C4-2B (cell line): ENCODE measurements at regions not wholly inside any gene's neighbourhood (a gene's known extent, or its start where the extent isn't known, plus 50 kb on each side); places are given as distances from the start of the nearest gene placed in this dataset.

Source experiments
- H3K27ac ChIP-seq: fragments of 450-650 bp; 2 replicates; pipeline ENCODE4 v1.5.1; 2017
- ZFX ChIP-seq: fragments of 450-650 bp; IDR thresholded peaks from 2 replicates; pipeline ENCODE4 v1.6.1; 2017
- TF ChIP-seq, protein P1 (sequence below): fragments of 450-650 bp; conservative IDR thresholded peaks from 2 replicates; pipeline ENCODE4 v1.5.1; 2017; ENCODE audit warnings: mild to moderate bottlenecking

DNA sequence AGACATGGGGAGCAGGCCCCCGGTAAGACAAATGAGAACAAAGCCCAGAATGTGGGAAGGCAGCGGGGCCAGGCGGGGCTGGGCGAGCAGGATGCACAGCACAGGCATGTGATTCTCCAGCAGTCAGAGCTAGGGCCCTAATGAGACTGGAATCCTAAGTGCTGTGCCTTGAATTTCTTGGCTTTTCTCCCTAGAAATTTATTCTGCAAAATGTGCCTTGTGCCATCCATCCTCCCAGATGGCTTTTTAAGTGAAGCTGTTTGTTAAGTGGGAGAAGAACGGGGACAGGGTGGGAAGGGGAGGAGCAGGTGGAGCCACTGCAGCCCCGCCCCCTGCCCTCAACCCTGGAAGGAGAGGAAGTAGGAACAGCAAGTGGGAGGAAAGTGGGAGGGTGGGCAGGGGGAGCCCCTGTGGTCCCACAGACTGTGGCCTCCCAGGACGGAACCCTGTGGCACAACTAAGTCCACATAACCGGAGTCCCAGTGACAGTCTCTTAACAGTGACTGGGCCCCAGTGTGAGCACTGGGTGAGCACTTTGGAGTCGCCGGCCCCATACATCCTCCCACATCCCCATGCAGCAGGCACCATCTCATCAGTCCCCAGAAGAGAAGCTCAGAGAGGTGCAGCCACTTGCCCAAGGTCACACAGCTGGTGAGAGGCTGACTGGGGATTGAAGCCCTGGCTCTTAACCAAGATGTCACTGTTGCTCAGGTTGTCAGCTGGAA is 216.9 kb downstream of the MATN1 start:
- TF ChIP-seq ZFX = no peak
- TF ChIP-seq, protein P1, sequence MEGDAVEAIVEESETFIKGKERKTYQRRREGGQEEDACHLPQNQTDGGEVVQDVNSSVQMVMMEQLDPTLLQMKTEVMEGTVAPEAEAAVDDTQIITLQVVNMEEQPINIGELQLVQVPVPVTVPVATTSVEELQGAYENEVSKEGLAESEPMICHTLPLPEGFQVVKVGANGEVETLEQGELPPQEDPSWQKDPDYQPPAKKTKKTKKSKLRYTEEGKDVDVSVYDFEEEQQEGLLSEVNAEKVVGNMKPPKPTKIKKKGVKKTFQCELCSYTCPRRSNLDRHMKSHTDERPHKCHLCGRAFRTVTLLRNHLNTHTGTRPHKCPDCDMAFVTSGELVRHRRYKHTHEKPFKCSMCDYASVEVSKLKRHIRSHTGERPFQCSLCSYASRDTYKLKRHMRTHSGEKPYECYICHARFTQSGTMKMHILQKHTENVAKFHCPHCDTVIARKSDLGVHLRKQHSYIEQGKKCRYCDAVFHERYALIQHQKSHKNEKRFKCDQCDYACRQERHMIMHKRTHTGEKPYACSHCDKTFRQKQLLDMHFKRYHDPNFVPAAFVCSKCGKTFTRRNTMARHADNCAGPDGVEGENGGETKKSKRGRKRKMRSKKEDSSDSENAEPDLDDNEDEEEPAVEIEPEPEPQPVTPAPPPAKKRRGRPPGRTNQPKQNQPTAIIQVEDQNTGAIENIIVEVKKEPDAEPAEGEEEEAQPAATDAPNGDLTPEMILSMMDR = no peak
- H3K27ac ChIP-seq = no peak overlapping the region

DNA sequence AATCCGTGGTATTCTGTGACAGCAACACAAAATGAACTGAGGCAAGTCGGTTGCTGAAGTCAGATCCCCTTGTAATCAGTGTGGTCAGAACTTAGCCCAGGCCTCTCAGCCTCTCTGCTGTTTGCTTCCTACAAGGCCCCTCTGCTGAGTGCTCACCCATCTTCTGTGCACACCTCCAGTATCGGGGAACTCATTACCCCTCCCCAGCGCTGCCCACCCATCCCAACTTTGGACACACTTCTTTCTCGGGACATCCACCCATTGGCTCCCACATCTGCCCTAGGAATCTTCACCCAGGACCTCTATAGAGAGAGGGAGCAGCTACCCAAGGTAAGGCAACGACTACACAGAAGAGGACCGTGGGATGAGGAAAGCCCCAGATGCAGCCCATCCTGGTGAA is 217.5 kb downstream of the MATN1 start:
- no peak for TF ChIP-seq ZFX
- TF ChIP-seq, protein P1 = no peak
- H3K27ac ChIP-seq = no peak overlapping the region

DNA sequence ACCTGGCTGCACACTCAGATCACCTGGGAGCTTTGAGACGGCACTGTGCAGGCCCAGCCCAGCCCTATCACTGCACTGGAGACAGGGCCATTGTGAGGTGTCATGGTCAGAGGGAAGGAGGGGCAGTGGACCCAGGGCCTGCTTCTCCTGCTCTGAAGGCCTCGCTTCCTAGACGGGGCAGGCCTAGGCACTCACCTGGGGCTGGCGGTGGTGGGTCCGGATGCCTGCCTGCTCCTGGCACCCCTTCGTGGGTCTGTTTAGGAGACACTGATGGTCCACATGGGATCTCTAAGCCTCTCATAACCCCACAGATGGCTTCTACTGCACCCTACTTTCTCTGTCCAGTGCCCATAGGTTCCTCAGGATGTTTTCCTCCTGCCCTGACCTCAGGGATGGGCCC is 230.9 kb downstream of the MATN1 start:
- no peak for TF ChIP-seq ZFX
- TF ChIP-seq, protein P1 = no peak
- H3K27ac ChIP-seq = no peak overlapping the region

DNA sequence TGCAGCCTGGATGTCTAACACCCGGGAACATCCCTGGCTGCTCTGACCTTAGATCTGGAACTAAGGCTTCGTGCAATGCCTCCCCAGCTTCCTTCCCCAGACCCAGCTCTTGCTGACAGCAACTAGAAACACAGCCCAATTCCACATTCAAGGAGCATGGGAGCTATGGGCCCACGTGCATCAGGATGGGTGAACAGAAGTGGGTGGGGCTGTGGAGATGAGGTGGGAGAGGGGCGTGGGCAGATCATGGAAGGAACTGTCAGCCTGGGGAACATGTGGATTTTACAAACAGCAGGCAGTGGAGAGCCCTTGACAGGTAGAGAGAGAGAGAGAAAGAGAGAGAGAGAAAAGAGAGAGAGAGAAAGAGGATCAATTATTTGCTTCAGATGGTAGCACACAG is 231.6 kb downstream of the MATN1 start:
- no peak overlapping the region for H3K27ac ChIP-seq
- TF ChIP-seq ZFX = no peak
- TF ChIP-seq, protein P1 = no peak

DNA sequence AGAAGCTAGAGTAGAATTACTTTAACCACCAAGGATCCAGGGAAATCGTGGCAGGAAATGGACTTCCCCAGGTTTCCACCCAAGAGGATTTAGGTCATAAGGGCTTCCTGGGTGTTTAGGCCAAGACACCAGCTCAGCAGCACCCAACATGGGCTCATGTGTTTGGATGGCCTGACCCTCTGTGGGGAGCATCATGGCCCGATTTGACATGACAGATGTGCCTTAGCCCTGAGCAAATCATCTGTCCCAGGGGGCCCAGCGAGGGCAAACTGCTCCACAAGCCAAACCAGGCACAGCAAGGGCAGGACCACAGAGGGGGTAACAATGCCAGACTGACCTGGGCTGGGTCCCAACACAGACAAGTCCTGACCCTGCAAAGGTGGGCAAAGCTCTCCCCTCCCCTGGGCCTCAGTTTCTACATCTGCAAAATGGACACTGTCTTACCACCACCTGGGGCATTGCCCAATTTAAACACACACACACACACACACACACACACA is 232.8 kb downstream of the MATN1 start:
- H3K27ac ChIP-seq = no peak overlapping the region
- no peak for TF ChIP-seq ZFX
- TF ChIP-seq, protein P1 = no peak

DNA sequence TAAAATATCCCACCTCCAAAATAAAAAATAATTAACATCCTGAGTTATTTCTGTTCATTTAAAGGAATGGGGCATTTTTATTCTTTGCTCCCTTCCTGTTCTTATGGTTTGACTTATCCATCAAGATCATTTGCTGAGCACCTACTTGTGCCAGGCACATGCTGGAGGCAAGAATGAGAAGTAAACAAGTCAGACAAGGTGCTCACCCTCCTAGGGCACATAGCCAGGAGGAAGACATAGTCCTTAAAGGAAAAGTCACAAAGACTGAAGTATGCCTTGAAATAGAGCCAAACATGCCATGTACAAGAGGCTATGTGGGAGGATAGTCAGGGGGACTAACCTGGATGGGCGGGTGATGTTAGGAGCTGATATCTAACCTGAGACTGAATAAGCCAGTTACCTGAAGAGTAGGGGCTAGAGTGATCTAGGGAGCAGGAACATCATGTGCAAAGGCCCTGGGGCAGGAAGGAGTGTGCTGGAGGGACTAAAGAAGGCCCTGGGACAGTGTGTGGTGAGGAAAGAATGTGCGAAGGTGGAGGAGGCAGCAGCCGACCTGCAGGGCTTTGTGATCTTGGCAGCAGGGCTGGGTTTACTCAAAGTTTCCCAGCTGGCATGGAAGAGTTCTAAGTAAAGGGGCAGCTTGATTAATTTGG is 233.5 kb downstream of the MATN1 start:
- TF ChIP-seq ZFX = no peak
- TF ChIP-seq, protein P1 = no peak
- H3K27ac ChIP-seq = no peak overlapping the region

DNA sequence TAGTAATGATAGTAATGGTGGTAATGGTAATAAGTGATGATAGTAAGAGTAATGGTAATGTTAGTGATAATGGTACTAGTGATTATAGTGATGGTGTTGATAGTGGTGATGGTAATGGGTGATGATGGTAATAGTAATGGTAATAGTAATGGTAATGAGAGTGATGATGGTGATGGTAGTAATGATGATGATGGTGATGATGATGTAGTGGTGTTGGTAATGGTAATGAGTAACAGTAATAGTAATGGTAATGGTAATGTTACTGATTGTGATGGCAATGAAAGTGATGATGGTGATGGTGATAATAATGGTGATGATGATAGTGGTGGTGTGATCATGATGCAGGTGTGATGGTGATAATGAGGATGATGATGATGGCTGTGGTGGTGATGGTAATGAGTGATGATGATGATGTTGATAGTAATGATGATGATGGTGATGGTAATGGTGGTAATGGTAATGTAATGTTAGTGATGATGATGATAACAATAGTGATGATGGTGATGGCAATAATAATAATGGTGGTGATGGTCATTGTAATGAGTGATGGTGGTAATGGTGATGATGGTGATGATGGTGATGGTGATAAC is 235.0 kb downstream of the MATN1 start:
- no peak overlapping the region for H3K27ac ChIP-seq
- TF ChIP-seq, protein P1 = no peak
- TF ChIP-seq ZFX = no peak
